ENCODE measurements at regions not wholly inside any gene's neighbourhood (a gene's known extent, or its start where the extent isn't known, plus 50 kb on each side); places are given as distances from the start of the nearest gene placed in this dataset.

GRCh38 chr6:167717867-167718266 is 108.8 kb upstream of the AFDN start:
- no peak overlapping the region for H2AFZ ChIP-seq (ENCODE audit: low read length)
- no peaks in the 10 kb centered on the region for H4K20me1 ChIP-seq (ENCODE audit: insufficient read depth, low read length)
- H3K27me3 ChIP-seq (ENCODE audit: insufficient read depth, low read length) = 0 out of 2 replicates have a peak, but pooled peaks cover 5% of the 10 kb centered on the region
- no peak overlapping the region for H3K4me2 ChIP-seq (ENCODE audit: low read length)
- no peak overlapping the region for H3K9ac ChIP-seq (ENCODE audit: low read length)
- no peak for TF ChIP-seq EZH2 (IDR thresholded peaks at IDR 0.05; ENCODE audit: borderline replicate concordance, low read length)
- TF ChIP-seq CTCF (IDR thresholded peaks at IDR 0.05; ENCODE audit: low read length) = no peak
- no peak overlapping the region for H3K27ac ChIP-seq (ENCODE audit: low read depth, low read length, poor library complexity, severe bottlenecking)
- H3K4me3 ChIP-seq (ENCODE audit: low read depth, low read length, poor library complexity, severe bottlenecking) = no peak overlapping the region
- H3K4me1 ChIP-seq (ENCODE audit: insufficient read depth, low read length, severe bottlenecking) = no peaks in the 10 kb centered on the region
- H3K79me2 ChIP-seq (ENCODE audit: insufficient read depth, low read length) = no peaks in the 10 kb centered on the region
- H3F3A ChIP-seq (ENCODE audit: insufficient read depth, low read length) = no peaks in the 10 kb centered on the region
- no peaks in the 10 kb centered on the region for H3K9me2 ChIP-seq (ENCODE audit: low read depth, low read length)
- no peaks in the 10 kb centered on the region for H3K9me3 ChIP-seq (ENCODE audit: low read length)
- H3K36me3 ChIP-seq (ENCODE audit: insufficient read depth, low read length) = no peaks in the 10 kb centered on the region

GRCh38 chr6:167719920-167720319 is 106.8 kb upstream of the AFDN start:
- Histone ChIP-seq H2AFZ (ENCODE audit: low read length) (no peak overlapping the region), H3K4me1 (ENCODE audit: insufficient read depth, low read length, severe bottlenecking) (no peaks in the 10 kb centered on the region), H4K20me1 (ENCODE audit: insufficient read depth, low read length) (no peaks in the 10 kb centered on the region), H3K36me3 (ENCODE audit: insufficient read depth, low read length) (no peaks in the 10 kb centered on the region), H3K79me2 (ENCODE audit: insufficient read depth, low read length) (no peaks in the 10 kb centered on the region), H3K27me3 (ENCODE audit: insufficient read depth, low read length) (0 out of 2 replicates have a peak, but pooled peaks cover 5% of the 10 kb centered on the region), H3F3A (ENCODE audit: insufficient read depth, low read length) (no peaks in the 10 kb centered on the region), H3K27ac (ENCODE audit: low read depth, low read length, poor library complexity, severe bottlenecking) (no peak overlapping the region), H3K9ac (ENCODE audit: low read length) (no peak overlapping the region), H3K9me2 (ENCODE audit: low read depth, low read length) (no peaks in the 10 kb centered on the region), H3K4me3 (ENCODE audit: low read depth, low read length, poor library complexity, severe bottlenecking) (no peak overlapping the region), H3K4me2 (ENCODE audit: low read length) (no peak overlapping the region), H3K9me3 (ENCODE audit: low read length) (no peaks in the 10 kb centered on the region)
- no peak for TF ChIP-seq CTCF (IDR thresholded peaks at IDR 0.05; ENCODE audit: low read length)
- no peak for TF ChIP-seq EZH2 (IDR thresholded peaks at IDR 0.05; ENCODE audit: borderline replicate concordance, low read length)

- Histone ChIP-seq H3K36me3 (ENCODE audit: insufficient read depth, low read length) (no peaks in the 10 kb centered on the region), H3K79me2 (ENCODE audit: insufficient read depth, low read length) (no peaks in the 10 kb centered on the region), H3K27ac (ENCODE audit: low read depth, low read length, poor library complexity, severe bottlenecking) (no peak overlapping the region), H3F3A (ENCODE audit: insufficient read depth, low read length) (no peaks in the 10 kb centered on the region), H4K20me1 (ENCODE audit: insufficient read depth, low read length) (no peaks in the 10 kb centered on the region), H3K27me3 (ENCODE audit: insufficient read depth, low read length) (0 out of 2 replicates have a peak, but pooled peaks cover 5% of the 10 kb centered on the region), H3K9ac (ENCODE audit: low read length) (no peak overlapping the region), H3K4me2 (ENCODE audit: low read length) (no peak overlapping the region), H3K4me3 (ENCODE audit: low read depth, low read length, poor library complexity, severe bottlenecking) (no peak overlapping the region), H3K4me1 (ENCODE audit: insufficient read depth, low read length, severe bottlenecking) (no peaks in the 10 kb centered on the region), H3K9me3 (ENCODE audit: low read length) (no peaks in the 10 kb centered on the region), H2AFZ (ENCODE audit: low read length) (no peak overlapping the region), H3K9me2 (ENCODE audit: low read depth, low read length) (no peaks in the 10 kb centered on the region)
- TF ChIP-seq EZH2 (IDR thresholded peaks at IDR 0.05; ENCODE audit: borderline replicate concordance, low read length) (no peak), CTCF (IDR thresholded peaks at IDR 0.05; ENCODE audit: low read length) (no peak)
Observed at GRCh38 chr6:167720456-167721285, 106.0 kb upstream of the AFDN start.

All from OCI-LY1 (cell line).